Panc1 (cell line): ENCODE measurements at regions not wholly inside any gene's neighbourhood (a gene's known extent, or its start where the extent isn't known, plus 50 kb on each side); places are given as distances from the start of the nearest gene placed in this dataset.
"Not testable (repeated sequence)": the region's sequence is repeated elsewhere in the genome, so short reads cannot be mapped to it uniquely, and the experiment has no call there.

Source experiments
- CTCF ChIP-seq: fragments of 450-650 bp; IDR thresholded peaks from 2 replicates; pipeline ENCODE4 v1.5.1; 2017; ENCODE audit warnings: mild to moderate bottlenecking
- POLR2AphosphoS5 ChIP-seq: IDR thresholded peaks from 2 replicates; pipeline ENCODE4 v1.6.1; 2012; ENCODE audit warnings: mild to moderate bottlenecking, low read depth, low read length, moderate library complexity
- REST ChIP-seq, 2 experiments: IDR thresholded peaks; 2 replicates each; pipeline ENCODE4 v1.6.1; 2011 to 2012; ENCODE audit warnings: low read depth in 2 of 2, control low read depth in 1 of 2, low read length in 1 of 2, mild to moderate bottlenecking in 1 of 2, moderate library complexity in 1 of 2; ENCODE audit not compliant: insufficient read depth in 1 of 2
- SIN3A ChIP-seq: IDR thresholded peaks from 2 replicates; pipeline ENCODE4 v1.6.1; 2012; ENCODE audit warnings: low read depth, mild to moderate bottlenecking, low read length, moderate library complexity, borderline replicate concordance; ENCODE audit not compliant: insufficient read depth

- not testable (repeated sequence) for TF ChIP-seq POLR2AphosphoS5; REST (IDR thresholded peaks at IDR 0.05; ENCODE audit: insufficient read depth in 1 of 2, low read depth in 2 of 2, low read length in 1 of 2); CTCF; SIN3A
Observed at GRCh38 chr17:63057560-63057959, 91.5 kb downstream of the TANC2 start.
